ENCODE measurements at regions not wholly inside any gene's neighbourhood (a gene's known extent, or its start where the extent isn't known, plus 50 kb on each side); places are given as distances from the start of the nearest gene placed in this dataset.

DNA sequence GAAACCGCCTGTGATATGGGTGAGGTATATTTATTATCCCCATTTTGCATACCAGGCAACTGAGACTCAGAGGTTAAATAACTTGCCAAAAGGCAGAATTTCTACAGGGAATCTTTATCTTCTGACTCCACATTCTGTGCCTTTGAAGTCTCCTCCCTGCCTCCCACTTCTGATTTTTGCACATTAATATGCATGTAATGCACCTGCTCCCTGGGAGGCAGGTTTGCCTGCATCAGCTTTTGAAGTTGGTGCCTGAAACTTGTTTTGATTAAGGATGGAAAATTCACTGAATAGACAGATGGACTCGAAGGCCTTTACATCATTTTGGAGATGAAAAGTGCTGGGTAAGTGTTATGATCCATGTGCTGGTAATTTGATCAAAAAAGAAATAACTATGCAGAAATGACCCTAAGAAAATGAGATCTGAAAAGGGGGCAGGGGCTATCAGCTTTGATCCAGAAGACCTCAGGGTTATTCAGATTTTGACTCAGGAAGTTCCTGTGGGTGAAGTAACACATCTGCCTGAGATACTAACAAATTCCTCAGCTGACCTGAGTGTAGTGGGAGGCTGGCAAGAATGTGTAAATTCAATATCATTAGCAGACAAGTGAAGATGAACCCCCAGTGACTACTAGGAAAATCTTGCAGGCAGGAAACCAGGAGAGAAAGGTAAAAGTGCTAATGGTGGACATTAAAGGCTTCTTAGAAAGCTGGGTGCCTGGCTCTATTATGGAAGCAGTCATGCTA, 167.5 kb upstream of the BOD1L1 start:
- TF ChIP-seq, protein P1, sequence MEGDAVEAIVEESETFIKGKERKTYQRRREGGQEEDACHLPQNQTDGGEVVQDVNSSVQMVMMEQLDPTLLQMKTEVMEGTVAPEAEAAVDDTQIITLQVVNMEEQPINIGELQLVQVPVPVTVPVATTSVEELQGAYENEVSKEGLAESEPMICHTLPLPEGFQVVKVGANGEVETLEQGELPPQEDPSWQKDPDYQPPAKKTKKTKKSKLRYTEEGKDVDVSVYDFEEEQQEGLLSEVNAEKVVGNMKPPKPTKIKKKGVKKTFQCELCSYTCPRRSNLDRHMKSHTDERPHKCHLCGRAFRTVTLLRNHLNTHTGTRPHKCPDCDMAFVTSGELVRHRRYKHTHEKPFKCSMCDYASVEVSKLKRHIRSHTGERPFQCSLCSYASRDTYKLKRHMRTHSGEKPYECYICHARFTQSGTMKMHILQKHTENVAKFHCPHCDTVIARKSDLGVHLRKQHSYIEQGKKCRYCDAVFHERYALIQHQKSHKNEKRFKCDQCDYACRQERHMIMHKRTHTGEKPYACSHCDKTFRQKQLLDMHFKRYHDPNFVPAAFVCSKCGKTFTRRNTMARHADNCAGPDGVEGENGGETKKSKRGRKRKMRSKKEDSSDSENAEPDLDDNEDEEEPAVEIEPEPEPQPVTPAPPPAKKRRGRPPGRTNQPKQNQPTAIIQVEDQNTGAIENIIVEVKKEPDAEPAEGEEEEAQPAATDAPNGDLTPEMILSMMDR (IDR thresholded peaks at IDR 0.05) = no peak
- TF ChIP-seq POLR2A (IDR thresholded peaks at IDR 0.05) = no peak
